Epithelial cell of esophagus (primary cell): ENCODE measurements at regions not wholly inside any gene's neighbourhood (a gene's known extent, or its start where the extent isn't known, plus 50 kb on each side); places are given as distances from the start of the nearest gene placed in this dataset.
A peak's percentile ranks its signal among the peaks of the same experiment; 100 is the strongest.

Experiments used
- DNase-seq: peaks from one replicate; pipeline ENCODE4 v3.0.0; 2010; ENCODE audit warnings: low read depth
- H3K4me3 ChIP-seq: 2 replicates; pipeline ENCODE4 v1.5.1; 2011; ENCODE audit warnings: mild to moderate bottlenecking, low read length, control low read depth
- TF ChIP-seq, protein P1 (sequence below): IDR thresholded peaks from 2 replicates; pipeline ENCODE4 v1.5.1; 2011; ENCODE audit warnings: low read depth, mild to moderate bottlenecking, low read length, control low read depth, inconsistent platforms; ENCODE audit not compliant: insufficient read depth; ENCODE audit errors: missing control alignments

DNA sequence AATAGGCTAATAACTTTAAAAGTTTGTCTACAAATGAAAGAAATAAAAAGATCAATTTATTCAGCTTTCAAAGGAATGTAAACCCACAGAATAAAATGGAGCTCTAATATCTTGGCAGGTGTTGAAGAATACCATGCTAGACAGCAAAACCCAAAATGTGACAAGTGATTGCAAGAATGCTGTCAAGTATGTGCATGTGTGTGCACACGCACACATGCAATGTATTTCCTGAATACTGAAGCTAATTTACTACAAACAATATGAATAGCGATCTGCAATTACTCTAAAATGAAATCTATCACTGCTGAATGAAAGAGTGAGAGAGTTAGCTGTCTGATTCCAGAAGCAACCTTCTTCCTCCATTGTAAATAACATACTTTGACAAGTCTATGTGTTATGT lies 179.2 kb upstream of the HSF2 start:
- TF ChIP-seq, protein P1, sequence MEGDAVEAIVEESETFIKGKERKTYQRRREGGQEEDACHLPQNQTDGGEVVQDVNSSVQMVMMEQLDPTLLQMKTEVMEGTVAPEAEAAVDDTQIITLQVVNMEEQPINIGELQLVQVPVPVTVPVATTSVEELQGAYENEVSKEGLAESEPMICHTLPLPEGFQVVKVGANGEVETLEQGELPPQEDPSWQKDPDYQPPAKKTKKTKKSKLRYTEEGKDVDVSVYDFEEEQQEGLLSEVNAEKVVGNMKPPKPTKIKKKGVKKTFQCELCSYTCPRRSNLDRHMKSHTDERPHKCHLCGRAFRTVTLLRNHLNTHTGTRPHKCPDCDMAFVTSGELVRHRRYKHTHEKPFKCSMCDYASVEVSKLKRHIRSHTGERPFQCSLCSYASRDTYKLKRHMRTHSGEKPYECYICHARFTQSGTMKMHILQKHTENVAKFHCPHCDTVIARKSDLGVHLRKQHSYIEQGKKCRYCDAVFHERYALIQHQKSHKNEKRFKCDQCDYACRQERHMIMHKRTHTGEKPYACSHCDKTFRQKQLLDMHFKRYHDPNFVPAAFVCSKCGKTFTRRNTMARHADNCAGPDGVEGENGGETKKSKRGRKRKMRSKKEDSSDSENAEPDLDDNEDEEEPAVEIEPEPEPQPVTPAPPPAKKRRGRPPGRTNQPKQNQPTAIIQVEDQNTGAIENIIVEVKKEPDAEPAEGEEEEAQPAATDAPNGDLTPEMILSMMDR: no peak
- no peak for DNase-seq
- H3K4me3 ChIP-seq: no peak overlapping the region

DNA sequence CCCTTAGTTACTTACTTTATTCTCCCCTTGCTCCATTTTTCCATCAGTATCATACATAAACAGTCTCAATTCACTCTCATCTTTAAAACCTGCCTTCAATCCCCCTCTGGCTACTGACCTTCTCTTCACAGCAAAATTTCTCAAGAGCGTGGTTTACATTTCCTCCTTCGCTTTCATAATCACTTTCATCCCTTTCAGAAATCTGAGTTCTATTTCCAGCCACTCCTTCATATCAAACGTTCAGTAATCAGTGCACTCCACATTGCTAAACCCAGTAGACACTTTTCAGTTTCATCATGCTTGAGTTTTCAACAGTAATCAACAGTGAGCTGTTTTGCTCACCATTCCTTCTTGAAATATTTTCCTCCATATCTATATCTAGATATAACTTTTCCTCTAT lies 176.7 kb upstream of the HSF2 start:
- TF ChIP-seq, protein P1: no peak
- no peak overlapping the region for H3K4me3 ChIP-seq
- DNase-seq: peak; percentile 2

DNA sequence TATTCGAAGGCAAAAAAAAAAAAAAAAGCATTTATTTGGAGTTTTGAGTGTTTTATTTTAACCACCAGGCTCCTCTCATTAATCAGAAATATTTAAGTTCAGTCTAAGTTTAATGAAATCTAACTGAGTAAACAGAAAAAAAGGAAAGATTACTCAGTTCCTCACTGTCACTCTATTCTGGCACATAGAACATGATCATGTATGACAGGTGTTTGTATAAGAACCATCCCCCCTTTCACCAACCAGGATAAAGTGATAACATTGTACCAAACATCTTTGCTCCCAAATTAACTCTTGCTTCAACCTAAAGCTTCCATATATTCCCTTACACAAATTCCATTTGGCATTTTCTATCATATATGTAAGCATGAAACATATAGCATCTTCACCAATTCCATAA lies 176.2 kb upstream of the HSF2 start:
- TF ChIP-seq, protein P1: no peak
- DNase-seq: no peak
- no peak overlapping the region for H3K4me3 ChIP-seq

DNA sequence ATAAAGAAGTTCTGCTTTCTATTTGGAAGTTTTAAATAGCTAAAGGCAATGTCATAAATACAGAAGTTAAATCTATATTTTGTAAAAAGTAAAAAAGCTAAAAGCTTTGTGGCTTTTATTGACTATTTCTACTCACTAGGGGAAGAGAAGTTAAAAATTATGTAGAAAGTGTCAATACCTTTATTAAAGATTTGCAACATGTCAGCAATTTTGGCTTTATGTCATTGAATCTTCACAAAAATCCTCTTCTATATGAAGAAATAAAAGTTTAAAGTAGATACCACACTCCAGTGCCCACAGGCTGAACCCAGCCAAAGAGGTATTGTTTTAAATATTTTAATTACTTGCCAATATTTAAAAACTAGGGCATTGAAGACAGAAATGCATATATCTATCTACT lies 160.6 kb upstream of the HSF2 start:
- H3K4me3 ChIP-seq: no peak overlapping the region
- TF ChIP-seq, protein P1: no peak
- DNase-seq: no peak

DNA sequence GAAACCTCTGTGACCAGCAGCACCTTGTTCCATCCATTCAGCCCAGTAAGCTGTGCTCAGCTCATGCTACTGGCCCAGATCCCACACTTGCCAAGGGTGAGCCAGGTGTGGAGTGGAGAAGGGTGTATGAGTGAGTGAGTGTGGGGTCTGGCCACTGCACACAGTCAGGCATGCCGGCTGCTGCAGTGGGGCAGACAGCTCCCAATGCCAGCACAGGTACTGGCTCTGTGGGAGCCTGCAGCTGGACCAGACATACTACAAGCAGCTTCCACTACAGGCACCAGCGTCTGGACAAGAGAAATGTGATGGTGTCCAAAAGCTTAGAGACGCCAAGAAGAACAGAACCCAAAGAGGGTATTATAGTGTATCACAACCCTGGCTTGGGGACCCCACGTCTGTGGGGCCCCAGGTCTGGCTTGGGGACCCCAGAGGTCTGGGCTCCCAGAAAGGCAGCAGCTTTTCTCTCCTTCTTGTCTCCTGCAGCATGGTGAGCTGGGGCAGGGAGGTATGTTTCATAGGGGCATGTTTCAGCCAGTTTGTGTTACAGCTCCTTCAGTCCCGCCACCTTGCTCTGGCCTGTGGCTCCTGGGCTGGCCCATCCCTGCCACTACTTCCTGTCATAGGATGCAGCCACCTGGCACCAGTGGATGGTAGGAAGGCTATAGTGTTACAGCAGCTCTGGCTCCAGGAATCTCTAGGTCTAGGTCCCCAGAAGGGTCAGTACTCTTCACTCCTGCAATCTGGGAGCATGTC lies 152.4 kb upstream of the HSF2 start:
- DNase-seq: no peak

DNA sequence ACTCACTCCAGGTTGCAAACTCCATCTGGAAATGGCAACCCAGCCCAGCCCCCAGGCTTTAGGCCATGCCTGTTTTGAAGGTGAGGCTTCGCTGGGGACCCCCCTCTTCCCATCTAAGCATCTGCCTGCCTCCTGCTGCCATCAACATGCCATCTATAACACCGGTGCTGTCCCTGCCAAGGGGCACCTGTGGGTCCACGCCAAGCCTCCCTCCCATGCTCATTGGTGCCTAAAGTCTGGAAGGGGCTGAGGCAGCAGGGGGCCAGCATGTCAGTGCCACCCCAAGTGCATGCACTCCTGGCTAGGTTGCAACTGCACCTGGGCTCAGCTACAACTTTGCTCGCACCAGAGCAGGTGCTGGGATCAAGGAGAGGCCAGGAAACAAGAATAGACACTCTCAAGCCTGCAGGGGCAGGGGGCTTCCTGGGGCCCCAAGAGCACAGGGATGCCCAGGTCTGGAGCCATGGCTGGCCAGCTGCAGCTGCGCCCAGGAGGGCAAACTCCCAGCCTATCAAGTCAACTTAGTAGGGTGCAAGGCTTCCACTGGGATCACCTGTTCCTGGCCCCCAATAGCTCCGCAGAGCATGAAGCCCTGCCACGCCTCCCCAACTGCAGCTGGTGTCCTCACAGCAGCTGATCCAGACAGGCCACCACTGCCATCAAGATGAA lies 151.3 kb upstream of the HSF2 start:
- H3K4me3 ChIP-seq: no peak overlapping the region
- TF ChIP-seq, protein P1: no peak
- DNase-seq: no peak

More for the DNA sequence above, 152.4 kb upstream of the HSF2 start:
- no peak overlapping the region for H3K4me3 ChIP-seq
- TF ChIP-seq, protein P1: no peak
